PC-9 (cell line): ENCODE measurements at regions not wholly inside any gene's neighbourhood (a gene's known extent, or its start where the extent isn't known, plus 50 kb on each side); places are given as distances from the start of the nearest gene placed in this dataset.

Experiments
- BruUV-seq: library from RNA; stranded (reverse); fragments of 400-500 nt; replicated peaks from 2 replicates; lab custom pipeline; 2021; lab: Mats Ljungman, UMichigan
- CTCF ChIA-PET: fragments of 300-600 bp; sonication (Branson Sonifier 250); formaldehyde crosslinking; loops from one replicate; lab custom pipeline; 2022; ENCODE audit warnings: antibody characterized with exemption; lab: Charles Lee
- POLR2A ChIA-PET: fragments of 300-600 bp; sonication (Branson Sonifier 250); formaldehyde crosslinking; loops from one replicate; lab custom pipeline; 2022; ENCODE audit warnings: antibody characterized with exemption; ENCODE audit not compliant: unreplicated experiment; lab: Charles Lee
- DNase-seq, 2 experiments: peaks; one replicate each; pipeline versions ENCODE4 v3.0.0 to v3.0.0-alpha.2; 2015 to 2022; ENCODE audit warnings: mixed read lengths in 1 of 2
- H2AFZ ChIP-seq: fragments of 200-600 bp; sonication (generic); 2 replicates; pipeline ENCODE4 v1.8.1; 2017; ENCODE audit warnings: antibody characterized with exemption
- H3F3A ChIP-seq: fragments of 200-600 bp; sonication (generic); 2 replicates; pipeline ENCODE4 v1.8.1; 2017; ENCODE audit warnings: antibody characterized with exemption, mild to moderate bottlenecking, low read depth; ENCODE audit not compliant: insufficient read depth
- H3K27ac ChIP-seq: fragments of 200-600 bp; sonication (generic); 2 replicates; pipeline ENCODE4 v1.6.1; 2016; ENCODE audit warnings: mixed run types
- H3K27me3 ChIP-seq: fragments of 200-600 bp; sonication (generic); 2 replicates; pipeline ENCODE4 v1.6.1; 2016; ENCODE audit warnings: low read depth, mixed run types; ENCODE audit not compliant: insufficient read depth
- H3K36me3 ChIP-seq: fragments of 200-600 bp; sonication (generic); 2 replicates; pipeline ENCODE4 v1.6.1; 2016; ENCODE audit warnings: low read depth, mixed run types
- H3K4me1 ChIP-seq: fragments of 200-600 bp; sonication (generic); replicated peaks from 2 replicates; pipeline ENCODE4 v1.6.1; 2016; ENCODE audit warnings: mixed run types; ENCODE audit not compliant: insufficient read depth
- H3K4me2 ChIP-seq: fragments of 200-600 bp; sonication (generic); 2 replicates; pipeline ENCODE4 v1.6.1; 2017; ENCODE audit warnings: mixed run types
- H3K4me3 ChIP-seq: fragments of 200-600 bp; sonication (generic); 2 replicates; pipeline ENCODE4 v1.6.1; 2016; ENCODE audit warnings: mixed run types
- H3K79me2 ChIP-seq: fragments of 200-600 bp; sonication (generic); 2 replicates; pipeline ENCODE4 v1.6.1; 2017; ENCODE audit warnings: low read depth, mixed run types
- H3K9me2 ChIP-seq: fragments of 200-600 bp; sonication (generic); 2 replicates; pipeline ENCODE4 v1.8.1; 2017; ENCODE audit warnings: mild to moderate bottlenecking; ENCODE audit not compliant: insufficient read depth
- H3K9me3 ChIP-seq: fragments of 200-600 bp; sonication (generic); 2 replicates; pipeline ENCODE4 v1.8.1; 2016; ENCODE audit warnings: low read depth; ENCODE audit not compliant: insufficient read depth
- H4K20me1 ChIP-seq: fragments of 200-600 bp; sonication (generic); 2 replicates; pipeline ENCODE4 v1.8.1; 2017; ENCODE audit not compliant: insufficient read depth
- CTCF ChIP-seq: fragments of 200-600 bp; sonication (generic); conservative IDR thresholded peaks from 2 replicates; pipeline ENCODE4 v1.6.1; 2017; ENCODE audit warnings: mixed run types, antibody characterized with exemption, mild to moderate bottlenecking, moderate library complexity
- EZH2 ChIP-seq: fragments of 200-600 bp; sonication (generic); IDR thresholded peaks from 2 replicates; pipeline ENCODE4 v1.8.0; 2017; ENCODE audit warnings: antibody characterized with exemption, low read depth
- intact Hi-C: fragments of 100-400 bp; cut with micrococcal nuclease; formaldehyde crosslinking; loops from one replicate; pipeline ENCODE4 v1.10.0; 2022; ENCODE audit not compliant: unreplicated experiment

- ChIA-PET CTCF (interaction anchor here (0.6 to 0.7 kb wide), 2 partner anchors 1776 to 1852 kb away, joined by 3 to 18 read pairs; no protein-coding TSS in a partner anchor), POLR2A (interaction anchor here (0.6 kb wide), 2 partner anchors 16 to 46 kb away, joined by 6 read pairs; no protein-coding TSS in a partner anchor)
- Histone ChIP-seq H3K36me3 (no peaks in the 10 kb centered on the region), H3K4me2 (no peak overlapping the region), H3K9me3 (no peaks in the 10 kb centered on the region), H3K27ac (no peak overlapping the region), H3K9me2 (no peaks in the 10 kb centered on the region; the same call in 1 of the 2 replicates), H3K27me3 (no peaks in the 10 kb centered on the region), H2AFZ (no peak overlapping the region), H3K4me3 (no peak overlapping the region), H4K20me1 (no peaks in the 10 kb centered on the region), H3F3A (0 out of 2 replicates have a peak, but pooled peaks cover 5% of the 10 kb centered on the region), H3K79me2 (no peaks in the 10 kb centered on the region), H3K4me1 (peaks cover 19% of the 10 kb centered on the region)
- no peak for DNase-seq
- no TSS peak for BruUV-seq
- TF ChIP-seq CTCF = no peak
- no peak for TF ChIP-seq EZH2
- intact Hi-C loops = no loop called here
Observed at GRCh38 chr6:71527886-71528285, 239.3 kb downstream of the OGFRL1 start.

- Histone ChIP-seq H3K9me3 (no peaks in the 10 kb centered on the region), H3K4me2 (peak overlapping the region; percentile 21), H3K36me3 (no peaks in the 10 kb centered on the region), H3K27me3 (no peaks in the 10 kb centered on the region), H4K20me1 (no peaks in the 10 kb centered on the region), H2AFZ (no peak overlapping the region), H3K9me2 (no peaks in the 10 kb centered on the region; the same call in 1 of the 2 replicates), H3F3A (0 out of 2 replicates have a peak, but pooled peaks cover 5% of the 10 kb centered on the region), H3K4me1 (peaks cover 19% of the 10 kb centered on the region), H3K4me3 (no peak overlapping the region), H3K79me2 (no peaks in the 10 kb centered on the region), H3K27ac (peak overlapping the region; percentile 29; the same call in 1 of the 2 replicates)
- intact Hi-C loops = no loop called here
- peak in 1 of 2 experiments; percentile 58 for DNase-seq
- BruUV-seq = no TSS peak
- no peak for TF ChIP-seq EZH2
- ChIA-PET CTCF (no interaction called here), POLR2A (interaction anchor here (0.6 to 0.7 kb wide), 4 partner anchors 8 to 1130 kb away, joined by 3 to 5 read pairs (median 4); no protein-coding TSS in a partner anchor)
Observed at GRCh38 chr6:71529026-71529425, 240.4 kb downstream of the OGFRL1 start.

GRCh38 chr6:71529769-71530168 lies 241.2 kb downstream of the OGFRL1 start:
- no peak for DNase-seq
- no TSS peak for BruUV-seq
- Histone ChIP-seq H3K9me3 (no peaks in the 10 kb centered on the region), H3K27me3 (no peaks in the 10 kb centered on the region), H3K9me2 (no peaks in the 10 kb centered on the region; the same call in 1 of the 2 replicates), H3K4me3 (no peak overlapping the region), H2AFZ (no peak overlapping the region), H3K36me3 (no peaks in the 10 kb centered on the region), H3K79me2 (no peaks in the 10 kb centered on the region), H4K20me1 (no peaks in the 10 kb centered on the region), H3K27ac (no peak overlapping the region; the same call in 1 of the 2 replicates), H3K4me1 (peaks cover 19% of the 10 kb centered on the region), H3K4me2 (no peak overlapping the region), H3F3A (0 out of 2 replicates have a peak, but pooled peaks cover 5% of the 10 kb centered on the region)
- POLR2A ChIA-PET = interaction anchor here (0.6 to 0.7 kb wide), 2 partner anchors 45 to 303 kb away, joined by 3 read pairs; no protein-coding TSS in a partner anchor
- no peak for TF ChIP-seq CTCF
- no peak for TF ChIP-seq EZH2
- CTCF ChIA-PET = no interaction called here
- intact Hi-C loops = loop anchor here (10.0 kb wide), 1 partner anchor 1655 kb away; no protein-coding TSS in a partner anchor
